ENCODE measurements at regions not wholly inside any gene's neighbourhood (a gene's known extent, or its start where the extent isn't known, plus 50 kb on each side); places are given as distances from the start of the nearest gene placed in this dataset.
"Not testable (repeated sequence)": the region's sequence is repeated elsewhere in the genome, so short reads cannot be mapped to it uniquely, and the experiment has no call there.

DNA sequence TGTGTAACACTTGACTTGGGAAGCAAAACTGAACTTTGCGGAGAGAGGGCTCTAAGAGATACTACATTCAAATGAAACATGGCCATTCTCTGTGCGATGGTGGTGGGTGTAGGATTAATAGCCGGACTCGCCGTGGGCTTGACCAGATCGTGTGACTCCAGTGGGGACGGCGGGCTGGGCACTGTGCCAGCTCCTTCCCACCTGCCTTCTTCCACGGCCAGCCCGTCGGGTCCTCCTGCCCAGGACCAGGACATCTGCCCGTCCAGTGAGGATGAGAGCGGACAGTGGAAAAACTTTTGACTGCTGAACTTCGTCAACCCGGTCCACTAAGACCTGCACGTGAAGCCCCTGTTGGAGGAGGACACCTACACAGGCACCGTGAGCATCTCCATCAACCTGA is 137.4 kb downstream of the OR4C45 start:
- H3K27ac ChIP-seq: no peak overlapping the region
- TF ChIP-seq, protein P1, sequence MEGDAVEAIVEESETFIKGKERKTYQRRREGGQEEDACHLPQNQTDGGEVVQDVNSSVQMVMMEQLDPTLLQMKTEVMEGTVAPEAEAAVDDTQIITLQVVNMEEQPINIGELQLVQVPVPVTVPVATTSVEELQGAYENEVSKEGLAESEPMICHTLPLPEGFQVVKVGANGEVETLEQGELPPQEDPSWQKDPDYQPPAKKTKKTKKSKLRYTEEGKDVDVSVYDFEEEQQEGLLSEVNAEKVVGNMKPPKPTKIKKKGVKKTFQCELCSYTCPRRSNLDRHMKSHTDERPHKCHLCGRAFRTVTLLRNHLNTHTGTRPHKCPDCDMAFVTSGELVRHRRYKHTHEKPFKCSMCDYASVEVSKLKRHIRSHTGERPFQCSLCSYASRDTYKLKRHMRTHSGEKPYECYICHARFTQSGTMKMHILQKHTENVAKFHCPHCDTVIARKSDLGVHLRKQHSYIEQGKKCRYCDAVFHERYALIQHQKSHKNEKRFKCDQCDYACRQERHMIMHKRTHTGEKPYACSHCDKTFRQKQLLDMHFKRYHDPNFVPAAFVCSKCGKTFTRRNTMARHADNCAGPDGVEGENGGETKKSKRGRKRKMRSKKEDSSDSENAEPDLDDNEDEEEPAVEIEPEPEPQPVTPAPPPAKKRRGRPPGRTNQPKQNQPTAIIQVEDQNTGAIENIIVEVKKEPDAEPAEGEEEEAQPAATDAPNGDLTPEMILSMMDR (conservative IDR thresholded peaks at IDR 0.05): no peak
- TF ChIP-seq ZFX (IDR thresholded peaks at IDR 0.05): no peak

- H3K27ac ChIP-seq: no peak overlapping the region
- TF ChIP-seq, protein P1 (conservative IDR thresholded peaks at IDR 0.05): peak; percentile 53
- no peak for TF ChIP-seq ZFX (IDR thresholded peaks at IDR 0.05)
Measured at GRCh38 chr11:50174189-50174588, 141.5 kb downstream of the OR4C45 start.

GRCh38 chr11:50174975-50175374 is 142.3 kb downstream of the OR4C45 start:
- no peak overlapping the region for H3K27ac ChIP-seq
- TF ChIP-seq, protein P1 (conservative IDR thresholded peaks at IDR 0.05): no peak
- TF ChIP-seq ZFX (IDR thresholded peaks at IDR 0.05): no peak

DNA sequence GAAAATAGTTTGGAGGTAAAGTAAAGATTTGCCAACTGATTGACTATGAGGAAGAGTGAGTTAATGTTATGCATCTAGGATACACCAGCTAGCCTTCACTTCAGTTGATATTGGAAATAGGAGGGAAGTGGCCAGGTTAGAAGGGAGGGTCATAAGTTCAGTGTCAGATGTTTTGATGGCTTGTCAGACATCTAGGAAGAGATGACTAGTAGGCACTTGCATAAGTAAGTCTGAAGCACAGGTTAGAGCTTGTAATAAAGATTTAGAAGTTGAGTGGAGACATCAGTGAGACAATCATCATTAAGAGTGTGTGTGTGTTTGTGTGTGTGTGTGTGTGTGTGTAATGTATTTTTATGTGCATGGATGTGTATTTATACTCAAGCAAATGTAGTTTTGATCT is 146.1 kb downstream of the OR4C45 start:
- TF ChIP-seq, protein P1 (conservative IDR thresholded peaks at IDR 0.05): no peak
- no peak for TF ChIP-seq ZFX (IDR thresholded peaks at IDR 0.05)
- H3K27ac ChIP-seq: no peak overlapping the region

GRCh38 chr11:50181334-50181733 is 148.7 kb downstream of the OR4C45 start:
- TF ChIP-seq, protein P1 (conservative IDR thresholded peaks at IDR 0.05): no peak
- no peak for TF ChIP-seq ZFX (IDR thresholded peaks at IDR 0.05)
- H3K27ac ChIP-seq: no peak overlapping the region

GRCh38 chr11:50182486-50182885 is 149.8 kb downstream of the OR4C45 start:
- H3K27ac ChIP-seq: no peak overlapping the region
- TF ChIP-seq ZFX (IDR thresholded peaks at IDR 0.05): no peak
- TF ChIP-seq, protein P1 (conservative IDR thresholded peaks at IDR 0.05): no peak

- not testable (repeated sequence) for H3K27ac ChIP-seq
Measured at GRCh38 chr11:50183170-50183569, 150.5 kb downstream of the OR4C45 start.

DNA sequence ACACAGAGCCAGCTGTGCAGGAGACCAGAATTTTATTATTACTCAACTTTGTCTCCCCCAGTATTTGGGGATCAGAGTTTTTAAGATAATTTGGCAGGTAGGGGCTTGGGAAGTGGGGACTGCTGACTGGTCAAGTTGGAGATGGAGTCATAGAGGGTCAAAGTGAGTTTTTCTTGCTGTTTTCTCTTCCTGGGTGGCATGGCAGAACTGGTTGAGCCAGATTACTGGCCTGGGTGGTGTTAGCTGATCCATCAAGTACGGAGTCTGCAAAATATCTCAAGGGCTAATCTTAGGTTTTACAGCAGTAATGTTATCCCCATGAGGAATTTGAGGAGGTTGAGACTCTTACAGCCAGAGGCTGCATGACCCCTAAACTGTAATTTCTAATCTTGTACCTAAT is 153.5 kb downstream of the OR4C45 start:
- TF ChIP-seq, protein P1 (conservative IDR thresholded peaks at IDR 0.05): no peak
- no peak for TF ChIP-seq ZFX (IDR thresholded peaks at IDR 0.05)
- no peak overlapping the region for H3K27ac ChIP-seq
